ENCODE measurements at regions not wholly inside any gene's neighbourhood (a gene's known extent, or its start where the extent isn't known, plus 50 kb on each side); places are given as distances from the start of the nearest gene placed in this dataset.

DNA sequence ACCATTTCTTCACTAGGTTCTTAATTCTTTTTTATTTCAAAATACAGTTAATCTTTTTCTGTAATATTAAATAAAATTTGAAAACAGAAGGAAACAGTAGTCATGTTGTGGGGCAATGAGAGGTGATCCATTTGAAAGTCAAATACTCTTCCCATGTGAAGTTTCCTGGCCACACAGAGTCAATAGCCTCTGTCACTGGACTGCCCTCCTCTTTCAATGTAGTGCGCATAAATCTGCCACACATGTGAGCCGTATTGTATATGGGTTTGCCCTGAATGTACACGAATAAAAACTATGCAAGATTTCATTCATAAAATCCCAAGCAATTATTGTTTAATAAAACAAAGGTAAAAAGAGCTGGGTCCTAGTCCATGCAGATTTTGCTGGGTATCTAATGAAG is 59.1 kb downstream of the NKX6-1 start:
- Mint-ChIP-seq H3K27ac (no peak overlapping the region), H3K9me3 (no peaks in the 10 kb centered on the region), H3K27me3 (ENCODE audit: insufficient read depth, low read depth, poor library complexity) (no peaks in the 10 kb centered on the region), H3K36me3 (ENCODE audit: low read depth) (no peaks in the 10 kb centered on the region), H3K4me1 (no peaks in the 10 kb centered on the region; the same call in 2 of the 3 replicates), H3K4me3 (no peak overlapping the region)
- no peaks in the 10 kb centered on the region for H4K20me1 ChIP-seq (replicated peaks; ENCODE audit: insufficient read depth)
- H3K27me3 ChIP-seq (ENCODE audit: insufficient read depth) = no peaks in the 10 kb centered on the region
- H3K4me3 ChIP-seq = no peak overlapping the region
- DNase-seq (ENCODE audit: low spot score) (no peak), ATAC-seq (no peak)
- no peak overlapping the region for H2AFZ ChIP-seq
- no peaks in the 10 kb centered on the region for H3K36me3 ChIP-seq (ENCODE audit: insufficient read depth)
- no peak overlapping the region for H3K27ac ChIP-seq (ENCODE audit: low read depth)
- H3K4me2 ChIP-seq = no peak overlapping the region
- no peaks in the 10 kb centered on the region for H3K79me2 ChIP-seq (replicated peaks; ENCODE audit: insufficient read depth)
- TF ChIP-seq REST (IDR thresholded peaks at IDR 0.05; ENCODE audit: unreplicated experiment) = no peak
- no peak for TF ChIP-seq CREB1 (CRISPR knock-in tag; IDR thresholded peaks at IDR 0.05; ENCODE audit: low read depth)
- TF ChIP-seq EZH2 (IDR thresholded peaks at IDR 0.05; ENCODE audit: low read depth, unreplicated experiment) = no peak
- TF ChIP-seq ZNF331 (CRISPR knock-in tag; IDR thresholded peaks at IDR 0.05; ENCODE audit: low read depth) = no peak
- TF ChIP-seq JUNB (IDR thresholded peaks at IDR 0.05; ENCODE audit: unreplicated experiment) = no peak
- no peak for TF ChIP-seq POLR2AphosphoS5 (IDR thresholded peaks at IDR 0.05; ENCODE audit: low read depth)
- TF ChIP-seq STAT1 (IDR thresholded peaks at IDR 0.05; ENCODE audit: unreplicated experiment) = no peak
- no peaks in the 10 kb centered on the region for H3K9me2 ChIP-seq (ENCODE audit: insufficient read depth)
- H3K4me1 ChIP-seq (ENCODE audit: insufficient read depth) = no peaks in the 10 kb centered on the region
- H3F3A ChIP-seq (replicated peaks; ENCODE audit: low read depth) = no peaks in the 10 kb centered on the region

- Mint-ChIP-seq H3K4me1 (peaks cover 12% of the 10 kb centered on the region; the same call in 2 of the 3 replicates), H3K36me3 (ENCODE audit: low read depth) (no peaks in the 10 kb centered on the region), H3K27ac (no peak overlapping the region), H3K4me3 (no peak overlapping the region), H3K9me3 (no peaks in the 10 kb centered on the region; the same call in 1 of the 3 replicates), H3K27me3 (ENCODE audit: insufficient read depth, low read depth, poor library complexity) (no peaks in the 10 kb centered on the region)
- DNase-seq (ENCODE audit: low spot score) = no peak
- Histone ChIP-seq H3K4me1 (ENCODE audit: insufficient read depth) (no peaks in the 10 kb centered on the region), H3F3A (replicated peaks; ENCODE audit: low read depth) (no peaks in the 10 kb centered on the region), H3K4me3 (no peak overlapping the region), H3K36me3 (ENCODE audit: insufficient read depth) (no peaks in the 10 kb centered on the region), H3K27ac (ENCODE audit: low read depth) (no peak overlapping the region), H3K79me2 (replicated peaks; ENCODE audit: insufficient read depth) (no peaks in the 10 kb centered on the region), H2AFZ (no peak overlapping the region), H3K9me2 (ENCODE audit: insufficient read depth) (no peaks in the 10 kb centered on the region), H3K27me3 (ENCODE audit: insufficient read depth) (no peaks in the 10 kb centered on the region), H3K4me2 (no peak overlapping the region), H4K20me1 (replicated peaks; ENCODE audit: insufficient read depth) (no peaks in the 10 kb centered on the region)
- no peak for TF ChIP-seq EZH2phosphoT487 (IDR thresholded peaks at IDR 0.05; ENCODE audit: unreplicated experiment)
- TF ChIP-seq POLR2AphosphoS5 (IDR thresholded peaks at IDR 0.05; ENCODE audit: low read depth) = no peak
- TF ChIP-seq, protein P1, sequence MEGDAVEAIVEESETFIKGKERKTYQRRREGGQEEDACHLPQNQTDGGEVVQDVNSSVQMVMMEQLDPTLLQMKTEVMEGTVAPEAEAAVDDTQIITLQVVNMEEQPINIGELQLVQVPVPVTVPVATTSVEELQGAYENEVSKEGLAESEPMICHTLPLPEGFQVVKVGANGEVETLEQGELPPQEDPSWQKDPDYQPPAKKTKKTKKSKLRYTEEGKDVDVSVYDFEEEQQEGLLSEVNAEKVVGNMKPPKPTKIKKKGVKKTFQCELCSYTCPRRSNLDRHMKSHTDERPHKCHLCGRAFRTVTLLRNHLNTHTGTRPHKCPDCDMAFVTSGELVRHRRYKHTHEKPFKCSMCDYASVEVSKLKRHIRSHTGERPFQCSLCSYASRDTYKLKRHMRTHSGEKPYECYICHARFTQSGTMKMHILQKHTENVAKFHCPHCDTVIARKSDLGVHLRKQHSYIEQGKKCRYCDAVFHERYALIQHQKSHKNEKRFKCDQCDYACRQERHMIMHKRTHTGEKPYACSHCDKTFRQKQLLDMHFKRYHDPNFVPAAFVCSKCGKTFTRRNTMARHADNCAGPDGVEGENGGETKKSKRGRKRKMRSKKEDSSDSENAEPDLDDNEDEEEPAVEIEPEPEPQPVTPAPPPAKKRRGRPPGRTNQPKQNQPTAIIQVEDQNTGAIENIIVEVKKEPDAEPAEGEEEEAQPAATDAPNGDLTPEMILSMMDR (conservative IDR thresholded peaks at IDR 0.05; ENCODE audit: low read depth in 2 of 2) = no peak
- TF ChIP-seq REST (IDR thresholded peaks at IDR 0.05; ENCODE audit: unreplicated experiment) = no peak
- TF ChIP-seq JUNB (IDR thresholded peaks at IDR 0.05; ENCODE audit: unreplicated experiment) = no peak
- TF ChIP-seq EZH2 (IDR thresholded peaks at IDR 0.05; ENCODE audit: low read depth, unreplicated experiment) = no peak
- ATAC-seq = no peak
Measured at GRCh38 chr4:84436812-84437211, 62.3 kb downstream of the NKX6-1 start.

Measured in GM23338 (cell line).